ENCODE measurements at regions not wholly inside any gene's neighbourhood (a gene's known extent, or its start where the extent isn't known, plus 50 kb on each side); places are given as distances from the start of the nearest gene placed in this dataset.

DNA sequence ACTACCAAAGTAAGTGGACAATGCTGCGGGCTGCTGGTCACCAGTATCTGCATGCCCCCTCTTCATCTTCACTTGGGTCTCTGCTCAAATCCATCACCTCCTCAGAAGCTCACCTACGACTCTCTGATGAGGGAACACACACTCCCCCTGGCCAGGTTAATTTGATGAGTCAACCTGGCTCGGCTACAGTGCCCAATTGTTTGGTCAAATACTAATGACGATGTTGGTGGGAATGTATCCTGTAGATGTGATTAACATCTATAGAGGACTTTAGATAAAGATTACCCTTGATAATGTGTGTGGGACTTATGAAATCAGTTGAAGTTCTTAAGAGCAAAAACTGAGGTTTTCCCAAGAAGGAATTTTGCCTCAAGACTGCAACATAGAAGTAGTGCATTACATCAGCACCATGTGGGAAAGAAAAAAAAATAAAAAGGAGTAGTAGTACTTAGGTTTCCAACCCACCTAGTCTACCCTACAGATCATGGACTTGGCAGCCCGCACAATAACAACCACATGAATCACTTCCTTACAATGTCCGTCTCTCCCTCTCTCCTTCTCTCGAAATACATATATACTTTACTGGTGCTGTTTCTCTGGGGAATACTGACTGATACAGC lies 467.3 kb downstream of the DNAH5 start:
- CTCF ChIA-PET (ENCODE audit: partially characterized antibody): interaction anchor here (0.9 to 3.8 kb wide), 2 partner anchors 90 to 259 kb away, joined by 3 to 19 read pairs; no protein-coding TSS in a partner anchor
- H3K23ac ChIP-seq (ENCODE audit: insufficient read length): no peak overlapping the region
- H2BK15ac ChIP-seq (ENCODE audit: low read length): no peak overlapping the region
- H3K14ac ChIP-seq (ENCODE audit: insufficient read length): no peak overlapping the region
- no peak overlapping the region for H3K56ac ChIP-seq (replicated peaks; ENCODE audit: insufficient read length, low read depth, low read length)
- H3K9me3 ChIP-seq (ENCODE audit: insufficient read depth in 2 of 2, low read depth in 1 of 2, low read length in 1 of 2): no peaks in the 10 kb centered on the region; a peak in 1 of 4 replicates
- no peak overlapping the region for H3K18ac ChIP-seq (ENCODE audit: extremely low read depth, low read length)
- H3K79me2 ChIP-seq (ENCODE audit: control insufficient read depth in 1 of 2, insufficient read depth in 2 of 2, low read length in 2 of 2): no peaks in the 10 kb centered on the region
- H3K4me1 ChIP-seq (replicated peaks in 1 of 4; ENCODE audit: control insufficient read depth in 3 of 4, insufficient read depth in 4 of 4, low read length in 3 of 4): 0 out of 7 replicates have a peak, but pooled peaks cover 0 to 3% (median 2%) of the 10 kb centered on the region in 4 experiments
- H2BK12ac ChIP-seq (ENCODE audit: low read depth, low read length): no peak overlapping the region
- H3K27me3 ChIP-seq (replicated peaks in 1 of 4; ENCODE audit: control insufficient read depth in 3 of 4, extremely low read depth in 1 of 4, insufficient read depth in 3 of 4, low read length in 3 of 4): no peaks in the 10 kb centered on the region
- H2BK20ac ChIP-seq (ENCODE audit: low read length): no peak overlapping the region
- H4K5ac ChIP-seq (ENCODE audit: insufficient read length, low read depth, low read length): no peak overlapping the region
- no peaks in the 10 kb centered on the region for H3K79me1 ChIP-seq (ENCODE audit: low read depth, low read length)
- H3K4me2 ChIP-seq (ENCODE audit: insufficient read depth in 1 of 2, low read depth in 2 of 2, low read length in 2 of 2): no peak overlapping the region
- H3K27ac ChIP-seq (ENCODE audit: low read depth, low read length): no peak overlapping the region
- H2BK120ac ChIP-seq (replicated peaks; ENCODE audit: low read depth, low read length): no peak overlapping the region
- no peak overlapping the region for H2AK5ac ChIP-seq (ENCODE audit: low read depth, low read length)
- no peaks in the 10 kb centered on the region for H4K20me1 ChIP-seq (replicated peaks in 1 of 2; ENCODE audit: control insufficient read depth in 1 of 2, insufficient read depth in 2 of 2, low read length in 2 of 2)
- H3K4ac ChIP-seq (replicated peaks; ENCODE audit: insufficient read length, low read depth, low read length): no peak overlapping the region
- no peak overlapping the region for H4K8ac ChIP-seq (ENCODE audit: extremely low read depth, insufficient read depth, low read length)
- FAIRE-seq (no peak), DNase-seq (ENCODE audit: low read depth in 1 of 2, low spot score in 2 of 2) (no peak)
- H4K91ac ChIP-seq (replicated peaks; ENCODE audit: insufficient read length, low read length): no peak overlapping the region
- no peaks in the 10 kb centered on the region for H3K36me3 ChIP-seq (ENCODE audit: control insufficient read depth in 2 of 4, insufficient read depth in 4 of 4, low read length in 3 of 4)
- H3K9ac ChIP-seq (replicated peaks in 1 of 4; ENCODE audit: extremely low read depth in 1 of 4, low read depth in 3 of 4, low read length in 3 of 4): no peak overlapping the region
- TF ChIP-seq GTF2F1 (IDR thresholded peaks at IDR 0.05; ENCODE audit: borderline replicate concordance, low read depth, low read length) (no peak), CTCF (IDR thresholded peaks at IDR 0.05; ENCODE audit: control extremely low read depth in 1 of 3, insufficient read depth in 1 of 3, low read depth in 1 of 3, low read length in 3 of 3) (no peak), YY1 (IDR thresholded peaks at IDR 0.05; ENCODE audit: low read depth, low read length) (no peak), GABPA (IDR thresholded peaks at IDR 0.05; ENCODE audit: borderline replicate concordance, insufficient read depth, low read length) (no peak), TCF12 (IDR thresholded peaks at IDR 0.05; ENCODE audit: low read depth, low read length) (no peak)
- 90% methylated on average over 7 of the region's 7 CpGs; no CpG with 5 or more reads in 1 of the 2 experiments for WGBS, 2 experiments (ENCODE audit: extremely low coverage in 1 of 2, insufficient coverage in 1 of 2, insufficient read length in 1 of 2, insufficient replicate concordance in 2 of 2, low coverage in 1 of 2, low lambda C conversion rate in 2 of 2, missing lambda C conversion rate in 1 of 2)
- no peak overlapping the region for H3K4me3 ChIP-seq (ENCODE audit: extremely low read depth in 1 of 4, insufficient read depth in 2 of 4, low read depth in 3 of 4, low read length in 4 of 4)
- no peaks in the 10 kb centered on the region for H3K23me2 ChIP-seq (ENCODE audit: low read depth, low read length)
- POLR2A ChIA-PET (ENCODE audit: partially characterized antibody): no interaction called here
- no peak overlapping the region for H2AFZ ChIP-seq (ENCODE audit: low read length)
- H2BK5ac ChIP-seq (ENCODE audit: low read depth, low read length): no peak overlapping the region

All from H1 (cell line).